AML-193 (cell line): ENCODE measurements at regions not wholly inside any gene's neighbourhood (a gene's known extent, or its start where the extent isn't known, plus 50 kb on each side); places are given as distances from the start of the nearest gene placed in this dataset.

Experiments used
- DNase-seq, 2 experiments: peaks; one replicate each; lab custom pipeline; 2025; lab: John Stamatoyannopoulos, UW

DNA sequence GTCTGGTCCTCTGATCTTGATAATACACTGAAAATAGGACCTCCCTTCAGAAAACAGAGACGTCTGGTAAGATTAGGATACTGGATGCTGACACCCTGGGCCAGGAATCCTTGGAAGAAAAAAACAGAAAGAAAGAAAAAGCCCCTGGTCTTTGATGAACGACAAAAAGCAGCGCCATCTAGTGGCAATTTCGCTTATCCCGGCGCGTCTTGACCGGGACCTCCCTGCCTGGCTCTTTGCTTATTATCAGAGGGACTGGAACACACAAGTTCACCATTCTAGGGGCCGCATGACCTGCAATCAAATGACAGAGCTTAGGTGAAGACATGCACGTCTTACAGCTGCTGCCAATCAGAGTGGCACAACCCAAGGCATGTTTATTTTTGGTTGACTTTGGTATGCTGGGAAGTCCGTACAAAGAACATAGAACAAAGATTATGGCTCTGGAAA, 114.9 kb upstream of the NFIB start:
- peak; percentile 12 to 26 for DNase-seq

DNA sequence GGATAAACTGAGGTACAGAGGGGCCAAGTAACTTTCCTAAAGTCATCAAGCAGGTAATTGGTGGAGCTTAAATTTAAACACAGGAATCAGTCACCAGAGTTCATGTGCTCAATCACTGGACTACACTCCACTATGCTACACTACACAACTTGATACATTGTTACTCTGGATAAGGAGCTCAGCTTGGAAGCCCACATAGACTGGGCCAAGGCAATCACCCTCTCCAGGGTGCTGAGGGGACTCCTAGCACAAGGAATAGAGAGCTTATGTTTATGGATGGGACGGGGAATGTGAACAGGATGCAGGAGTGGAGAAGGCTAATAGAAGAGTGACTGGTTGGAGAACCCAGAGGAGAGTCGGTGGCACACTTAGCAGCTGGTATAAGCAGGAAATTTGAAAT, 113.5 kb upstream of the NFIB start:
- DNase-seq: no peak

DNA sequence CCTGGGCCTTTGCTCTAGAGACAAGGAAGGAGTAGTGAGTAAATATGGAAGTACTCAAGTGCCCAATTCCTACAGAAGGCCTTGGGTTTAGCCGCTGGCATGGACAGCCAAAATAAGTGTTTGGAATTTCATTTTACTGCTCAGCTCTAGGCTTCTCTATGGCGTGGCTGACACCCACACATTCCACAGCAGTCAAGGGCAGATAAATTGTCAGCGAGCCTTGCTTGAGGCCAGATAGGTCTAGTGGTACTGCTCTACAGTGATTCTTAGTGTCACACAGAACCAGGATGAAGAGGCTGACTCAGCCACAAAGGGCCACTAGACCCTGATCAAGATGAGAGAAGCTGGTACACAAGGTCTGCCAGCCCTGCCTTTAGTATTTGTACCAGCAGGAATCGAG, 111.0 kb upstream of the NFIB start:
- DNase-seq: no peak

DNA sequence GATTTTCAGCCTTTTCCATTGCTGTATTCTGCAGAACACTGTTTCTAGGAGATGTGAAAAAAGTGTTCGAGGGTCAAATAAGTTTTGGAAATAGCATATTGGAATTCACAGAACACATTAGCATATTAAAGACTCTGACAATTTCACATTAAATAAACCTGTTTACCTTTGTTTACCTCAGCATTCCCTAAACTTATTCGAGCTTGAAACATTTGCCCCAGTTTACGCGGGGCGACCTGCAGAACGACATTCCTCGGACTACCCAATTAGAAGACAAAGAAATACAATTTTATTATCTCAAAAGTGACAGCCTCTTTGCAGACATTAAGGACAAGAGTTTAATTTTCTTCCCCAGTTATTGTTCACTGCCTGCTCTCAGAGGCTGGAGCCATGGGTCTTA, 110.3 kb upstream of the NFIB start:
- DNase-seq: no peak

DNA sequence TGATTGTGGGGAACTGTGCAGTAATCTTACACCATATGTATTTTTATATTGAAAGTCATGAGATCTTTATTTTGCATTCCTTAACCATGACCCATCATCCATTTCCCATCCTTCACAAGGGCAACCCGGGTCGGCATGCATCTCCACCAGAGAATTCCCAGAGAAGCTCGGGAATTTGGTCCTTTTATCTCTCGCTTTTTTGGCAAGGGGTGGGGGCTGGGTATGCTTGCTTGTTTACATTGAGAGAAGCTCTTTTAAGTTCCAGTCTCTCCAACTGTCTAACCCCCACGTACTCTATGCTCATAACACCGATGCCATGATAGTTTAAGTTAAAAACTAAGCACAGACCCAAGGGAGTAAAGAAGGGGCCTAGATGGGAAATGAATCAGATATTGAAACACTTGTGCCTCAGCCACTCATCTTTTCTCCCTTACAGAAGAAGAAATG, 109.9 kb upstream of the NFIB start:
- no peak for DNase-seq

DNA sequence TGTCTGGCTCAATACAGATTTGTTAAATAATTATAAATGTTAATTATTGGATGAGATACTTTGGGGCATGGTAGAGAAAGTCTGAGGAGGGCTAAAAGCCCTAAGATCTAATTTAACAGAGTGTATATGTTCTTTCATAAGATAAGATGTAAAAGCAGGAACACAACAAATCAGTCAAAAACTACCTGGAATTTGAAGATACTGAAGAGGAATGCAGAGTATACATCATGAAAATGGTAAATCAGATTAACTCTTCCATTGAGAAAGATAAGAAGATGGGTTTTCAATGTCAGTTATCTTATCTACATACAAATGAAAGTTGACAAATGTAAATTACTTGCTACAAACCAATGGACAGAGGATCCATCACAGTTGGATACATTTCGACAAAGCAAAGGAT, 107.3 kb upstream of the NFIB start:
- DNase-seq: no peak

DNA sequence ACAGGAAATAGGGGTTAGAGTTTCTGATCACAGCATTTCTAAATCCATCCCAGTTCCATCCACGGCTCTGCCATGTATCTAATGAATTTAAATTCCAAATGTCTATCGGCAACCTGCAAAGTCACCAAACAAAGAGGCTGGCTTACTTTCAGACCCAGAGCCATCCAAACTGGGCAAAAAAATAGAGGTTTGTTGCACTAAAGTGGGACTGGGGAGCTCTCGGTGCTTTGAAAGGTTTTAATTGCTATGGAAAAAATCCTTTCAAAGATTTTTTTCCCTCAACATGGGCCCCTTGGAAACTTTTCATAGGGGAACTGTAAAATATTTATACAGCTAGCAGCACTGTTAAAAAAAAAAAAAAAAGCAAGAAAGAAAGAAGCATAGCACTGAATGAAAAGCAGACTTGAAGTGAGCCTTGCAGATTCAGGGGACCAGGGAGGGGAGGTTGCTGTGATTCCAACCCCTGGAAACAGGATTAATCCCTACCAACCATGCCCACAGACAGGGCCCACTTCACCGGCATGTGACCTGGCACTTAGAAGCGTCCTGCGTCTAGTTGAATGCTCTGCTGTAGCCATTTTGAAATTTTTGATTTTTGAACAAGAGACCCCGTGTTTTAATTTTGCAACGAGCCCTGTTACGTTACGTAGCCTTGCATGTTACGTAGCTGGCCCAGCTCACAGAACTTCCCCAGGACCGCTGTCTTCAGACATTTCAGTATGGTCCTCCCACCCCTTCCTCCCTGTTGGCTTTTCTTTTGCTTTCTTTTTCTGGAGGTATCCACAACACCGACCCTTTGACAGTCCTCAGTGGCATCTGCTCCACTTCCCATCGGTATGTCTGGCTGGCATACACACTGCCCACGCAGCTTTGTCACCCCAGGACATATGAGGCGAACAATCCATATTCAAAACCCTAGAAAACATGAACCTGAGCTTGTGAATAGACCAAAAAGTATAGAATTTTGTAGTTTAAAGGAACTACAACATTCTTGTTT, 105.3 kb upstream of the NFIB start:
- DNase-seq: no peak

DNA sequence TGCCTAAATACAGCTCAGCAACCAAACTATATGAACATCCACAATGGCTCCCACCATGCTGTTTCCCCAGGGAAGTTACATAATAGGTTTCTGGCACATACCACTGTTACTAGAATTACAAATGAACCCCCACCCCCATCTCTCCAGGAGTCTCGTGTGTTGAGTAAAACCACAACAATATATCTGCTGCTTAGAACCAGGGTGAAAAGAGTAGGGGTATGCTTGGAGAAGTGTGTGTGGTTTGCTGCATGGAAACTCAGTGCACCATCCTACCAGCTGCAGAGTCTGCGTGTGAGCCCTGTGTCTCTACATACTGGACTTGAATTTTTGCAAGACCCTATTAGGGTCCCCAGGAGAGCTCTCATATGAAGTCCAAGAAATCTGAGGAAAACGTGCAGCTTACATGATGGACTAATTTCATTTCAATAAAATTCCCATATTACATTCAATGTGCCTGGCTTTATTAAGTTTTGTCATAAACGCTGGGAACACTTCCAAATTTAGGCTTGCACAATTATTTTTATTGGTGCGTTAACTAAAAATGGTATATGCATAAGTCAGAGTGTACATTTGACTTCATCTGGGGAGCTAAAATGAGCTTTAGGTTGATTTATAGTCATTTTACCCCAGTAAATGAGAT, 104.5 kb upstream of the NFIB start:
- DNase-seq: no peak

DNA sequence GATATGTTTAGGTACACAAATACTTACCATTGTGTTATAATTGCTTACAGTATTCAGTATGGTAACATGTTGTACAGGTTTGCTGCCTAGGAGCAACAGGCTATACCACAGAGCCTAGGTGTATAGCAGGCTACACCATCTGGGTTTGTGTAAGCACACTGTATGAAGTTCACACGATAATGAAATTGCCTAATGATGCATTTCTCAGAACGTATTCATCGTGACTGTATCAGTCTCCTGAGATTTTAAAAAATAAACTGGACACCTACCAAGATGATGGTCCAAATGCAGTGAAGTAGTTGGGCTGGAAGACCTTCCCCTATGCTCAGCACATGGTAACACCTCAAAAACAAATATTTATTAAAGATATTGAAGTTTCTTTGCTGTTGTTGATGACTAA, 103.3 kb upstream of the NFIB start:
- DNase-seq: no peak

DNA sequence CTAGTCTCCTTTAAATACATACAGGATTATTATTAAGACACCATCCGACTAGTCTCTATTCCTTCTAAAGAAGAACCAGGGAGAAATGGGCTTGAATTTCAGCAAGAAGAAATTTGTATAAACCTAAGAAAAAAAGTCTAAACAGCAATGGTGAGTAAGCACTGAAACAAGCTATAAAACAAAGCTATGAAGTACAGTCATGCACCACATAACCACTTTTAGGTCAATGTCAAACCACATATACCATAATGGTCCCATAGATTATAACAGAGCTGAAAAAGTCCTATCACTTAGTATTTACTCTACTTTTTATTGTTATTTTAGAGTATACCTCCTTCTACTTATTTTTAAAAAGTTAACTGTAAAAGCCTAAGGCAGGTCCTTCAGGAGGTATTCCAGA, 102.0 kb upstream of the NFIB start:
- no peak for DNase-seq

DNA sequence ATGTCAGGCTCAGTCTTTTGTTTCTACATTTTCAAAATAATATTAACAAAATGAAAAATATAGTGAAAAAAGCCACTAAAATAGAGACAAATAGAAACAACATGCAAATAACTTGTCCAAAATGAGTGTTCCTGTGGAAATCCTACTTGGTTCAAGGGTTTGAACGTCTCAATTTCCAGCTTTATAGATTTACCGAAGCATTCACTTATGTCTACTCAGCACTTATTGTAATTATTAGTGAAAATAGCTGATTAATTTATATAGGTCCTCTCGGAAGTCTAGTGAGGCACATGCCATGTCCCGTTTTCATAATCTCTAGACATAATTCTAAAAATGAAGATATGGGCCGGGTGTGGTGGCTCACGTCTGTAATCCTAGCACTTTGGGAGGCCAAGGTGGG, 99.9 kb upstream of the NFIB start:
- no peak for DNase-seq

DNA sequence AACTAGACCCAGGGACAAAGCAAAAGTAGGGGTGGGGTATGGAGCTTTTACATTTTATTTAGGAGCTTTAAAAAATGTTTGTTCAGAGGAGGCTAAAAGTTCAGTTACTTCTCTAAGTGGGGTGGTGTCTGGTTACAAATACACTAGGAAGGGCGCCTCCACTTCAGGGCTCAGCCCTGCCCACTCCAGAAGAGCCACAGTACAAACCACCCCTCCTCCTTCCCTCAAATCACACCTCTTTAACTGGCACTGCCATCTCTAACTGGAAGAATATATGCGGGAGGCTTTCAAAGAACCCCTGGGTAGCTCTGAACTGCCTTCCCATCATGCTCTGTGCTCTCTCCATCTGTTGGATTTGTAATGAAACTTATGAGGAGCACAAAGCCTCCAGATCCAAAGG, 98.8 kb upstream of the NFIB start:
- no peak for DNase-seq

DNA sequence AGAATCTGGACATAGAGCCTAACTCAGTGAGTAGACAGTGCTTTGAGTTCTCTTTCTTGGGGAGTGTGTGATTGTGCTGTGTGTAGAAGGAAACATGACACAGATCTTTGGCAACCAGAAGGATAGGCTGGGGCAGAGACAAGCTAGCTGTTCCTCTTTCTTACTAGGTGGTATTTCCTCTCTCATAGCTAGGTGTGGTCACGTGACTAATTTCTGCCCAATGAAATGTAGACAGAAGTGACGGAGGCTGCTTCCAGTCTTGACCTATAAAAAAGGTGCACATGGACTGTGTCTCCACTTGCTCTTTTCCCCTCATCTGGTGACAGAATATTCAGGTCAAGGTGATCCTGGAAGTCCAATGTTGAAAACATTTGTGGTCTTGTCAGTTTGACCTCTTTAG, 92.5 kb upstream of the NFIB start:
- no peak for DNase-seq

DNA sequence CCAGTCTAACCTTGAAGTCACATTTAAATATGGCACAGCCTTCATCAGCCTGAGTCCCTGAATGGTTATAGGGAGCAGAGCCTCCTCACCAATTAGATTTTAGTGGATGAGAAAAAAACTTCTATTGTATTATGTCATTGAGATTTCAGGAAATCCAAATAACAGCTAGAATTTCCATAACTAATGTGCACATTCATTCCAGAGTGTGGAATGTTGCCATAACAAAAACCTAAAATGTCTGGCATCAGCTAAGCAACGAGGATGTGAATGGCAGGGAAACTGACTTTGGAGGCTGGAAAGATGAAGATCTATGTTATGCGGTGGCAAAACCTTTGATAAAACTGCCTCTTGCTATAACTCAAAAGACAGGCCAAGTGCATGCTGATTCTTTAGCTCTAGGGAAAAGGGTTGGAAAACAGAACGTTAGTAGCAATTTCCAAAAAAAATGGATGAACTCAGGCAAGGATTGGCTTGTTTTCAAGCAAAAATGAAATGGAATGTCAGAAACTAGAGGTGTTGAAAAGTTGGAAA, 91.3 kb upstream of the NFIB start:
- no peak for DNase-seq

DNA sequence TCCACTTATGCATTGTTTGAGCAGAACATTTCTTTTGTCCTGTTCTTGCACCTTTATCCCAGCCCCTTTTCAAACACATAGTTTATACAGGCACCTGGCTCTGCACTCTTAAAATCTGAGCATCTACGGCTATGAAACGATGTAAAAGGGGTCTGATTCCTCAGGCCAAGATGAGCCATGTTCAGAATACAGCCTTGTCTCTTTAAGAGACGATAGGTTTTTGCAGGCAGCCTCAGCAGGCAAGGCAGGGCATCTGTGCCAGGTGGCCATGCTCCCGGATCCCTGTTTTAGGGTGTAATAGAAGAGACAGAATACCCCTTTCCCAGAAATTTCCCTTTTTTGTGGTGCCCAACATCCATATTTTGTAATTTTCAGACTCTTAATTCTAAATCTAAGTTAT, 89.1 kb upstream of the NFIB start:
- no peak for DNase-seq

DNA sequence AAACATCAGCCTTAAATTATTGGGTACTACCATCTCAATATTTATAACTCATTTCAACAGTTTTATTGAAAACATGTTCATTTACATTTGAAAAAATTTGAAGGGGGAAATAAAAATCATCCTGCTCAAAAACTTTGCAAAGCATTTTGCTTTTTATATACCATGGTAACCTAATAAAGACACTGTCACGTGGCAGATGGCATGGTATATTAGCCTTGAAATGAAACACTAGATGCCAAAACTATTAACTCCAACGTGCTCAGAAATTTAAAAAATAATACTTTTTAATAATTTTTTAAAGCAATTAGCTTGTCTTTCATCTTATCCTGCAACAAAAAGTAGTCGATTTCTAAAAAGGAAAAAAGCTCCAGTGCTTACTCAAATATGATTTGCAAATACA, 88.6 kb upstream of the NFIB start:
- no peak for DNase-seq

DNA sequence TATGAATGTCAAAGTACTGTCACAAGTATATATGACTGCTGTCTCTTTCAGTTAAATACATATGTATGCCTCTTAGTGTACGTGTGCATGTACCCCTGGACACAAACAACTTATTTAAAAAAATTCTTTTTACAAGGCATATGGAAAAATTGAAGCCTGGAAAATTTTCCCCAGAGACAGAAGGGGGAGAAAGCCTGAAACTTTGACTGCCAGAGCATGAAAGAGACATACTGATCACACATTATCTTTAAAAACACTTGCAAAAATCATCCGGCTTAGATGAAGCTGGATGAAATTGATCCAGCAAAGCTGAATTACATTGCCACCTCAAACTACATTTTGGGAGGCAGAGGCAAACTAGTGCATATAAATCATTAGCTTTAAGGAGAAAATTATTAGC, 88.0 kb upstream of the NFIB start:
- DNase-seq: no peak

DNA sequence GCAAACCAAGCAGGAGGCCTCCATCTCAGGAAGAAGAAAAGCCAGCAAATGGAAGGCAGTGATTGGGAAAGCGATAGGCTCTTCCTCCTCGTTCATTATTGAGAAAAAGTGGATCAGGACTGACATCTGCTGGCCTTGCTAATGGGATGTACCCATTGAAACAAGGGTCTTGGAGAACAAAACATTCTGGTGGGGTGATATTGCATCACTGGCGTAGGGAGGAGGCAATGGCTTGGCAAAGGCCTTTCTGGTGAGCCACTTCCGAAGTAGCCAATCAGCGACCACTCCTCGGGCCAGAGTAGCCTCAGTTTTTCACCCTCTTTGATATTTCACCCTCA, 86.7 kb upstream of the NFIB start:
- DNase-seq: no peak

DNA sequence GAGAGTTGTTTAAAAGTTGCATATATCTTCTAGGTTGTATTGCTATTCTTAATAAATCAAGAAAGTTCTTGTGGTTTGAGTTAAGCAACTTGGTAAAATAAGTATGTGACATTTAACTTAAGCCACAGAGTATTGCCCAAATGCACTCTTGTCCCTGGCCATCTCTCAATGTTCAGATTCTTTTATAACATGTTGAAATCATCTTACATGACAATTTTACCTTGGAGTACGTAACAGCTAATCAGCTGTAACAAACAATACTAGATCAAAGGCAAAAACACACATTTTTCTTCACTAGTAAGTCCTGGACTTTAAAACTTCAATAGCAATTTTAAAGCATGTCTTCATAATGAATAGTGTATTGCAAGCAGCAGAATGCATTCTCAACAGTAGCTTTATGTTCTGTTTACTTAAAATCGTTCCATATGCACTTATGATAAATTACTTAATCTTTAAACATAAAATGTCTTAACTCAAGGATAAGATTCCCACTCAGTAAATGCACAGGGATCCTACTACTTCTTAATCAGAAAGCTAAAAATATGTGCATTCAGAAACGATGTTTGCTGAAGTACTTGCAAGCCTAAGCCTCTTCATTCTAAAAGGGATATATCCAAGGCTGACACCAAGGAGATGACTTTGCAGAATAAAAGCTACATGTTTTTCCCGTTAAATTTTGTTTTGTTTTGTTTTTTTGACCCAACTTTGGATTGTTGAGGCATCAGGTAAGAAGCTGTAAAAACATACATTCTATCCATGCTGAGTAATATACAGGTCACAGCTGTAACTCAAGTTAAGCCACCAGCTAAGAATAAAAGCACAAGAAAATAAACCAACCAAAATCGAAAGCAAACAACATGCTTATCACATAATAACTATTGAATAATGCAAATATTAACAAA, 86.1 kb upstream of the NFIB start:
- DNase-seq: no peak

DNA sequence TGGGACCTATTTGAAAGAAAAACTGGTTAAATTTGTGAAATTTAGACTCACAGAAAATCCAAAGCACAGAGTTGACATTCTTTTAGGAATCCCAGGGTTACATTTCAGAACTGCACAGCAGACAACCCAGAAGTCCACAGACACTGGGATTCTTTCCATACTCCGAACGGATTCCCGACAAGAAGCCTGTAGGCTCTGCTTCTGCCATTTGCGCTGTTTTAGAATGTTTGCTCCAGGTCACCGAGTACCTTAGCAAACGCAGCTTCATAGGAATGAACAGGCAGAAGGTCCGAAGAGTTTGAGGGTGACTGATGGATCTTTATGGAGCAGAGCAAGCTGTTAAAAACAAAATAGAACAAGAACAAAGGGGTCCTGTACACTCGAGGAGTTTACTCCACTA, 84.5 kb upstream of the NFIB start:
- no peak for DNase-seq

DNA sequence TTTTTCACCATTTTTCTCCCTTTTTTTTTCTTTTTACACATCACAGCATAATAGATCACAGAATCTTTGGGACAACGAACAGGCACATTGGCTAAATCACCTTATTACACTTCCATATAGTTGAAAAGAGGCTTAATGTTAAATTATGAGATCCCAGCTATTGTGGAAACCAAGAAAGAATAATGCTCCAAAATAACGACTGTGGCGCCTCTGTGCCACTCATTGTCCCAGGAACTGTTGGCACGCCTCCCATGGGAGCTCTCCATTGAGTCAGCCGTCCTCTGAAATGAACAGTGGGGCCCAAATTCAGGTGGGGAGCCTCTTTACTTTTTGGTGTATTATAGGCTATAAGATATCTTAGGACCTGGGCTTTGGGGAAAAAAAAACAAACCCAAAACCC, 82.2 kb upstream of the NFIB start:
- DNase-seq: no peak
